ENCODE measurements at regions not wholly inside any gene's neighbourhood (a gene's known extent, or its start where the extent isn't known, plus 50 kb on each side); places are given as distances from the start of the nearest gene placed in this dataset.

- no peak for DNase-seq
Observed at GRCh38 chr11:64458997-64459396, 96.7 kb upstream of the SLC22A11 start.

- no peak for DNase-seq
Observed at GRCh38 chr11:64459609-64460008, 96.1 kb upstream of the SLC22A11 start.

- no peak for DNase-seq
Observed at GRCh38 chr11:64461081-64461480, 94.7 kb upstream of the SLC22A11 start.

GRCh38 chr11:64466115-64466718, 89.5 kb upstream of the SLC22A11 start:
- DNase-seq: no peak

- no peak for DNase-seq
Observed at GRCh38 chr11:64469288-64469687, 86.5 kb upstream of the SLC22A11 start.

GRCh38 chr11:64472593-64473455, 82.9 kb upstream of the SLC22A11 start:
- DNase-seq: no peak

- DNase-seq: no peak
Observed at GRCh38 chr11:64474680-64475079, 81.1 kb upstream of the SLC22A11 start.

GRCh38 chr11:64475145-64475544, 80.6 kb upstream of the SLC22A11 start:
- no peak for DNase-seq

GRCh38 chr11:64476881-64477280, 78.9 kb upstream of the SLC22A11 start:
- no peak for DNase-seq

GRCh38 chr11:64477675-64478074, 78.1 kb upstream of the SLC22A11 start:
- no peak for DNase-seq

GRCh38 chr11:64482588-64482987, 73.2 kb upstream of the SLC22A11 start:
- DNase-seq: no peak

GRCh38 chr11:64484191-64485022, 71.3 kb upstream of the SLC22A11 start:
- no peak for DNase-seq

- DNase-seq: no peak
Observed at GRCh38 chr11:64485074-64485473, 70.7 kb upstream of the SLC22A11 start.

- peak; percentile 22 for DNase-seq
Observed at GRCh38 chr11:64489831-64490441, 65.8 kb upstream of the SLC22A11 start.

- no peak for DNase-seq
Observed at GRCh38 chr11:64490562-64491216, 65.1 kb upstream of the SLC22A11 start.

GRCh38 chr11:64492561-64492960, 63.2 kb upstream of the SLC22A11 start:
- peak; percentile 80 for DNase-seq

- peak; percentile 63 for DNase-seq
Observed at GRCh38 chr11:64498136-64498535, 57.6 kb upstream of the SLC22A11 start.

- DNase-seq: peak; percentile 98
Observed at GRCh38 chr11:64499261-64500004, 56.3 kb upstream of the SLC22A11 start.

GRCh38 chr11:64500176-64501013, 55.3 kb upstream of the SLC22A11 start:
- DNase-seq: peak; percentile 63

- DNase-seq: no peak
Observed at GRCh38 chr11:64501500-64502427, 54.0 kb upstream of the SLC22A11 start.

All from GF-D8 (cell line).